Adrenal gland (tissue), 5 donors: ENCODE measurements at regions not wholly inside any gene's neighbourhood (a gene's known extent, or its start where the extent isn't known, plus 50 kb on each side); places are given as distances from the start of the nearest gene placed in this dataset.

Source experiments
- CTCF ChIP-seq, 6 experiments: fragments of 450-650 bp in 4 of 6; fragments of 200-600 bp in 2 of 6; sonication (generic) in 1 of 6; IDR thresholded peaks; 1 replicate in 5 of 6; 2 replicates in 1 of 6; pipeline versions ENCODE4 v1.5.1 to v1.8.0; 2016 to 2021; ENCODE audit warnings: antibody characterized with exemption in 6 of 6, mild to moderate bottlenecking in 2 of 6, moderate library complexity in 1 of 6
- POLR2A ChIP-seq, 2 donors: fragments of 450-650 bp; IDR thresholded peaks; one replicate each; pipeline ENCODE4 v1.6.1; 2017; ENCODE audit warnings: antibody characterized with exemption in 2 of 2, mild to moderate bottlenecking in 2 of 2, moderate library complexity in 1 of 2
- donor health status: DM: no; HTN: no; CAD: no.

DNA sequence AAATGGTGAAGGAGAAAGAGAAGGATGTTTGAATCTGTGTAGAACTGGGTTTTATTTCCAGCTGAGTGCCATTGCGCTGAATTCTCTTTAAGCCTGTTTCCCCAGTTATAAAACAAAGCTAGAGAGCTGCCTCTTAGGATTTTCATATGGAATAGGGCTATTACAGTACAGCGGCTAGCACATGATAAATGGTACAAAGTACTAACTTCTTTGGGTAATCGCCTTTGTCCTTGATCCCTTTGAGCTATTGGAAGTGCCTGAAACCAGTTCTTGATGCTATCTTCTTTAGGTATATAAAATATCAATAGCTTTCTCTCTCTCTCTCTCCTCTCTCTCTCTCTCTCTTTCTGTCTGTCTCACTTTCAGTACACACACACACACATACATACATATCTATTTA, 71.3 kb downstream of the SOX11 start:
- TF ChIP-seq CTCF (IDR thresholded peaks at IDR 0.05): no peak
- TF ChIP-seq POLR2A (IDR thresholded peaks at IDR 0.05): no peak
